GM12878 (cell line): ENCODE measurements at regions not wholly inside any gene's neighbourhood (a gene's known extent, or its start where the extent isn't known, plus 50 kb on each side); places are given as distances from the start of the nearest gene placed in this dataset.

Experiments used
- ATAC-seq: fragments of 200-7000 bp; cut with Tn5 transposase; 3 replicates; pipeline ENCODE4 v1.9.1; 2020; ENCODE audit warnings: mild to moderate bottlenecking, moderate library complexity
- BruUV-seq: library from RNA; stranded (reverse); fragments of 400-500 nt; replicated peaks from 2 replicates; lab custom pipeline; 2021; lab: Mats Ljungman, UMichigan
- CTCF ChIA-PET: fragments of 300-600 bp; sonication (Branson Sonifier 250); formaldehyde crosslinking; extraction: SDS; loops from one replicate; lab custom pipeline; 2021; ENCODE audit warnings: inconsistent platforms; lab: Yijun Ruan, JAX
- POLR2A ChIA-PET: fragments of 350-600 bp; formaldehyde crosslinking; extraction: SDS; loops from one replicate; lab custom pipeline; 2021; ENCODE audit warnings: inconsistent platforms; lab: Charles Lee
- RAD21 ChIA-PET: fragments of 300-600 bp; sonication (Branson Sonifier 250); formaldehyde crosslinking; loops from one replicate; lab custom pipeline; 2023; ENCODE audit warnings: antibody characterized with exemption; ENCODE audit not compliant: unreplicated experiment; lab: Charles Lee
- SMC1A ChIA-PET: fragments of 300-600 bp; sonication (Branson Sonifier 250); formaldehyde crosslinking; loops from one replicate; lab custom pipeline; 2023; ENCODE audit not compliant: unreplicated experiment, uncharacterized antibody; lab: Charles Lee
- DNase-seq: peaks from one replicate; pipeline ENCODE4 v3.0.0-alpha.2; 2011; ENCODE audit warnings: low read depth, low spot score
- FAIRE-seq: peaks from 3 replicates; lab custom pipeline; 2011; peaks lifted over from hg19 to GRCh38; lab: Jason Lieb, UNC
- H2AFZ ChIP-seq: 2 replicates; pipeline ENCODE4 v1.6.0; 2011; ENCODE audit warnings: low read depth, low read length, control low read depth; ENCODE audit not compliant: control insufficient read depth
- H3K27ac ChIP-seq: 2 replicates; pipeline ENCODE4 v1.5.1; 2011; ENCODE audit warnings: control low read depth; ENCODE audit not compliant: control insufficient read depth, insufficient read depth
- H3K27me3 ChIP-seq, 2 experiments: replicated peaks in 1 of 2; 2 replicates each; pipeline versions ENCODE4 v1.6.0 to v1.6.1; 2011; ENCODE audit warnings: low read length in 1 of 2; ENCODE audit not compliant: control insufficient read depth in 2 of 2, insufficient read depth in 2 of 2
- H3K36me3 ChIP-seq, 2 experiments: 2 replicates each; pipeline ENCODE4 v1.5.1; 2011; ENCODE audit warnings: low read length in 1 of 2; ENCODE audit not compliant: control insufficient read depth in 2 of 2, insufficient read depth in 2 of 2
- H3K4me1 ChIP-seq: 2 replicates; pipeline ENCODE4 v1.6.1; 2011; ENCODE audit warnings: mild to moderate bottlenecking, low read length, moderate library complexity, mixed read lengths; ENCODE audit not compliant: control insufficient read depth, insufficient read depth
- H3K4me2 ChIP-seq: 2 replicates; pipeline ENCODE4 v1.6.0; 2011; ENCODE audit warnings: control low read depth; ENCODE audit not compliant: control insufficient read depth, insufficient read depth
- H3K4me3 ChIP-seq: fragments of 200-600 bp; sonication (generic); 2 replicates; pipeline ENCODE4 v1.5.1; 2016
- H3K79me2 ChIP-seq: 2 replicates; pipeline ENCODE4 v1.6.0; 2011; ENCODE audit warnings: low read length; ENCODE audit not compliant: control insufficient read depth, insufficient read depth
- H3K9ac ChIP-seq: 2 replicates; pipeline ENCODE4 v1.8.0; 2011; ENCODE audit warnings: low read length, control low read depth, mixed read lengths; ENCODE audit not compliant: control insufficient read depth, insufficient read depth
- H3K9me3 ChIP-seq: replicated peaks from 3 replicates; pipeline ENCODE4 v1.5.1; 2011; ENCODE audit warnings: mild to moderate bottlenecking, low read length; ENCODE audit not compliant: control insufficient read depth, insufficient read depth
- H4K20me1 ChIP-seq: 2 replicates; pipeline ENCODE4 v1.6.0; 2011; ENCODE audit not compliant: control insufficient read depth, insufficient read depth
- BACH1 ChIP-seq: fragments of 450-650 bp; IDR thresholded peaks from 2 replicates; pipeline ENCODE4 v1.6.1; 2017; ENCODE audit warnings: mild to moderate bottlenecking, borderline replicate concordance
- CHD2 ChIP-seq: IDR thresholded peaks from 2 replicates; pipeline ENCODE4 v1.6.1; 2011; ENCODE audit warnings: low read depth, low read length, improper control_type of control experiment, borderline replicate concordance
- CHD4 ChIP-seq: fragments of 200-600 bp; sonication (generic); IDR thresholded peaks from 2 replicates; pipeline ENCODE4 v1.6.1; 2016; ENCODE audit warnings: mild to moderate bottlenecking
- ELK1 ChIP-seq: IDR thresholded peaks from 2 replicates; pipeline ENCODE4 v1.6.1; 2012; ENCODE audit warnings: low read depth, low read length, improper control_type of control experiment
- FOXK2 ChIP-seq: fragments of 450-650 bp; IDR thresholded peaks from 2 replicates; pipeline ENCODE4 v1.6.1; 2017; ENCODE audit warnings: mild to moderate bottlenecking, moderate library complexity
- MLLT1 ChIP-seq: fragments of 450-650 bp; IDR thresholded peaks from 2 replicates; pipeline ENCODE4 v1.6.1; 2016; ENCODE audit warnings: mild to moderate bottlenecking
- NR2C1 ChIP-seq: fragments of 450-650 bp; IDR thresholded peaks from 2 replicates; pipeline ENCODE4 v1.6.1; 2017; ENCODE audit warnings: antibody characterized with exemption, mild to moderate bottlenecking, moderate library complexity
- PML ChIP-seq: IDR thresholded peaks from 2 replicates; pipeline ENCODE4 v1.6.1; 2012; ENCODE audit warnings: low read length, inconsistent platforms
- REST ChIP-seq: IDR thresholded peaks from 2 replicates; pipeline ENCODE4 v1.6.1; 2012; ENCODE audit warnings: mild to moderate bottlenecking, low read depth, low read length
- SMARCA5 ChIP-seq: fragments of 450-650 bp; IDR thresholded peaks from 2 replicates; pipeline ENCODE4 v1.6.1; 2017; ENCODE audit warnings: mild to moderate bottlenecking
- SMC3 ChIP-seq: IDR thresholded peaks from 2 replicates; pipeline ENCODE4 v1.6.1; 2011; ENCODE audit warnings: low read length, improper control_type of control experiment, borderline replicate concordance
- STAT1 ChIP-seq: fragments of 450-650 bp; conservative IDR thresholded peaks from 2 replicates; pipeline ENCODE4 v1.6.1; 2014; ENCODE audit warnings: antibody characterized with exemption, mild to moderate bottlenecking
- STAT3 ChIP-seq: IDR thresholded peaks from 2 replicates; pipeline ENCODE4 v1.6.1; 2011; ENCODE audit warnings: low read depth, low read length, improper control_type of control experiment
- TCF7 ChIP-seq: IDR thresholded peaks from 2 replicates; pipeline ENCODE4 v1.6.1; 2014; ENCODE audit warnings: antibody characterized with exemption, borderline replicate concordance
- ZNF384 ChIP-seq: IDR thresholded peaks from 2 replicates; pipeline ENCODE4 v1.6.1; 2012; ENCODE audit warnings: low read depth, mild to moderate bottlenecking, low read length, improper control_type of control experiment, borderline replicate concordance
- WGBS: methylation state at CpG from one replicate; pipeline ENCODE4 v1.1.6; 2016; ENCODE audit warnings: low lambda C conversion rate; ENCODE audit not compliant: insufficient replicate concordance, insufficient coverage; ENCODE audit errors: missing lambda C conversion rate; 5-methylcytosine and 5-hydroxymethylcytosine counted together
- in situ Hi-C: fragments of 300-500 bp; cut with MboI; formaldehyde crosslinking; loops from 9 replicates; pipeline ENCODE4 v1.14.3; 2018; ENCODE audit warnings: mixed read lengths
- intact Hi-C: fragments of 100-400 bp; cut with micrococcal nuclease; formaldehyde crosslinking; loops from one replicate; pipeline ENCODE4 v1.14.2; 2022; ENCODE audit not compliant: unreplicated experiment

- no peak for FAIRE-seq
- no peak for ATAC-seq
- Histone ChIP-seq H3K4me2 (no peak overlapping the region), H3K27me3 (0 out of 4 replicates have a peak, but pooled peaks cover 0 to 1% of the 10 kb centered on the region in 2 experiments), H3K27ac (no peak overlapping the region), H4K20me1 (no peaks in the 10 kb centered on the region), H3K79me2 (no peaks in the 10 kb centered on the region), H3K9me3 (no peaks in the 10 kb centered on the region), H3K9ac (no peak overlapping the region), H2AFZ (no peak overlapping the region), H3K36me3 (no peaks in the 10 kb centered on the region), H3K4me1 (no peaks in the 10 kb centered on the region), H3K4me3 (no peak overlapping the region)
- in situ Hi-C loops, result no loop called here
- ChIA-PET CTCF (interaction anchor here (0.7 kb wide), 1 partner anchor 101 kb away, joined by 3 read pairs; no protein-coding TSS in a partner anchor), POLR2A (no interaction called here), SMC1A (no interaction called here), RAD21 (no interaction called here)
- BruUV-seq, result no TSS peak
- intact Hi-C loops, result no loop called here
- TF ChIP-seq FOXK2 (no peak), STAT3 (no peak), ELK1 (no peak), CHD4 (no peak), MLLT1 (no peak), REST (no peak), SMC3 (no peak), BACH1 (no peak), NR2C1 (no peak), TCF7 (no peak), SMARCA5 (no peak), STAT1 (no peak), PML (no peak), ZNF384 (no peak), CHD2 (no peak)
- 39% methylated on average over 3 of the region's 3 CpGs for WGBS
- DNase-seq, result no peak
These were observed 155.8 kb upstream of the GLI3 start for GRCh38 chr7:42392826-42393225.
